Type B pancreatic cell (in vitro differentiated cells): ENCODE measurements at regions not wholly inside any gene's neighbourhood (a gene's known extent, or its start where the extent isn't known, plus 50 kb on each side); places are given as distances from the start of the nearest gene placed in this dataset.

ENCODE experiments used
- DNase-seq: peaks from one replicate; pipeline ENCODE4 v3.0.0; 2021; ENCODE audit warnings: mixed read lengths; ENCODE audit not compliant: unreplicated experiment; ENCODE audit errors: extremely low spot score
- H3K27ac Mint-ChIP-seq: 2 replicates; pipeline ENCODE4 v1.8.0; 2021; ENCODE audit warnings: mild to moderate bottlenecking, mixed read lengths
- H3K27me3 Mint-ChIP-seq: 2 replicates; pipeline ENCODE4 v1.8.0; 2021; ENCODE audit warnings: mixed read lengths
- H3K36me3 Mint-ChIP-seq: 2 replicates; pipeline ENCODE4 v1.8.0; 2021; ENCODE audit warnings: mixed read lengths
- H3K4me1 Mint-ChIP-seq: one replicate; pipeline ENCODE4 v1.8.0; 2021; ENCODE audit warnings: mixed read lengths; ENCODE audit not compliant: unreplicated experiment
- H3K4me3 Mint-ChIP-seq: 2 replicates; pipeline ENCODE4 v1.8.0; 2021; ENCODE audit warnings: mild to moderate bottlenecking, mixed read lengths
- H3K9me3 Mint-ChIP-seq: 2 replicates; pipeline ENCODE4 v1.8.0; 2021; ENCODE audit warnings: mixed read lengths
- CTCF ChIP-seq: fragments of 200-600 bp; sonication (generic); conservative IDR thresholded peaks from 2 replicates; pipeline ENCODE4 v1.5.0; 2021; ENCODE audit warnings: antibody characterized with exemption, mild to moderate bottlenecking

- no peaks in the 10 kb centered on the region for H3K27me3 Mint-ChIP-seq
- no peak overlapping the region for H3K4me3 Mint-ChIP-seq
- no peaks in the 10 kb centered on the region for H3K36me3 Mint-ChIP-seq
- DNase-seq, result no peak
- H3K4me1 Mint-ChIP-seq, result no peaks in the 10 kb centered on the region
- H3K9me3 Mint-ChIP-seq, result peaks cover 6% of the 10 kb centered on the region
- no peak overlapping the region for H3K27ac Mint-ChIP-seq
- TF ChIP-seq CTCF, result no peak
Observed at GRCh38 chrX:85444613-85445012, 65.1 kb upstream of the POF1B start.
